ENCODE measurements at regions not wholly inside any gene's neighbourhood (a gene's known extent, or its start where the extent isn't known, plus 50 kb on each side); places are given as distances from the start of the nearest gene placed in this dataset.

- no peak for TF ChIP-seq GATA2 (IDR thresholded peaks at IDR 0.05; ENCODE audit: low read depth, low read length)
- TF ChIP-seq GATA3 (IDR thresholded peaks at IDR 0.05; ENCODE audit: low read depth, low read length), result no peak
These were observed 89.7 kb upstream of the SLC4A7 start for GRCh38 chr3:27573780-27574437.

Data from SH-SY5Y (cell line).